Ishikawa (cell line): ENCODE measurements at regions not wholly inside any gene's neighbourhood (a gene's known extent, or its start where the extent isn't known, plus 50 kb on each side); places are given as distances from the start of the nearest gene placed in this dataset.

Experiments used
- CEBPB ChIP-seq: IDR thresholded peaks from 2 replicates; pipeline ENCODE4 v1.6.1; 2012
- CREB1 ChIP-seq: IDR thresholded peaks from 2 replicates; pipeline ENCODE4 v1.6.1; 2012; ENCODE audit warnings: low read depth
- EGR1 ChIP-seq: IDR thresholded peaks from 2 replicates; pipeline ENCODE4 v1.6.1; 2012
- EP300 ChIP-seq: IDR thresholded peaks from 2 replicates; pipeline ENCODE4 v1.6.1; 2012; ENCODE audit warnings: borderline replicate concordance
- FOXM1 ChIP-seq: IDR thresholded peaks from 2 replicates; pipeline ENCODE4 v1.6.1; 2012; ENCODE audit warnings: low read depth, borderline replicate concordance
- MAX ChIP-seq: IDR thresholded peaks from 2 replicates; pipeline ENCODE4 v1.6.1; 2012
- NFIC ChIP-seq: IDR thresholded peaks from 2 replicates; pipeline ENCODE4 v1.6.1; 2012
- RAD21 ChIP-seq: IDR thresholded peaks from 2 replicates; pipeline ENCODE4 v1.6.1; 2012; ENCODE audit warnings: low read depth
- REST ChIP-seq: IDR thresholded peaks from 2 replicates; pipeline ENCODE4 v1.6.1; 2012; ENCODE audit warnings: low read depth, mild to moderate bottlenecking
- TAF1 ChIP-seq: IDR thresholded peaks from 2 replicates; pipeline ENCODE4 v1.6.1; 2012; ENCODE audit warnings: low read depth, mild to moderate bottlenecking
- TCF12 ChIP-seq: IDR thresholded peaks from 2 replicates; pipeline ENCODE4 v1.6.1; 2012; ENCODE audit warnings: low read depth
- TEAD4 ChIP-seq: IDR thresholded peaks from 2 replicates; pipeline ENCODE4 v1.6.1; 2012
- USF1 ChIP-seq: IDR thresholded peaks from 2 replicates; pipeline ENCODE4 v1.6.1; 2012
- YY1 ChIP-seq: IDR thresholded peaks from 2 replicates; pipeline ENCODE4 v1.6.1; 2012; ENCODE audit warnings: low read depth
- ZBTB7A ChIP-seq: IDR thresholded peaks from 2 replicates; pipeline ENCODE4 v1.6.1; 2012; ENCODE audit warnings: low read depth

- TF ChIP-seq TAF1 (no peak), USF1 (no peak), FOXM1 (no peak), TEAD4 (no peak), TCF12 (no peak), REST (no peak), YY1 (no peak), EP300 (no peak), CEBPB (no peak), RAD21 (no peak), EGR1 (no peak), ZBTB7A (no peak)
Observed at GRCh38 chr15:53462651-53463050, 296.8 kb downstream of the WDR72 start.

GRCh38 chr15:53461677-53462076 lies 297.8 kb downstream of the WDR72 start:
- TF ChIP-seq TEAD4 (no peak), TCF12 (no peak), TAF1 (no peak), CEBPB (no peak), RAD21 (no peak), EGR1 (no peak), FOXM1 (no peak), EP300 (no peak), REST (no peak), USF1 (no peak), MAX (no peak), NFIC (no peak), CREB1 (no peak), ZBTB7A (no peak), YY1 (no peak)

GRCh38 chr15:53458736-53459135 lies 300.7 kb downstream of the WDR72 start:
- TF ChIP-seq ZBTB7A (no peak), YY1 (no peak), CEBPB (no peak), RAD21 (no peak), TAF1 (no peak), FOXM1 (no peak), CREB1 (no peak), NFIC (no peak), TEAD4 (no peak), EP300 (no peak), EGR1 (no peak), USF1 (no peak), TCF12 (no peak), REST (no peak), MAX (no peak)

- TF ChIP-seq TCF12, result no peak
- no peak for TF ChIP-seq TEAD4
- TF ChIP-seq ZBTB7A, result no peak
- no peak for TF ChIP-seq USF1
- no peak for TF ChIP-seq FOXM1
- TF ChIP-seq CREB1, result no peak
- TF ChIP-seq NFIC, result no peak
- no peak for TF ChIP-seq YY1
- no peak for TF ChIP-seq EGR1
- no peak for TF ChIP-seq MAX
- no peak for TF ChIP-seq TAF1
- no peak for TF ChIP-seq CEBPB
- TF ChIP-seq REST, result no peak
Observed at GRCh38 chr15:53457479-53457878, 302.0 kb downstream of the WDR72 start.
